Kidney epithelial cell (primary cell): ENCODE measurements at regions not wholly inside any gene's neighbourhood (a gene's known extent, or its start where the extent isn't known, plus 50 kb on each side); places are given as distances from the start of the nearest gene placed in this dataset.

Source experiments
- DNase-seq: peaks from one replicate; pipeline ENCODE4 v3.0.0-alpha.2; 2010; ENCODE audit warnings: low read depth
- H3K27me3 ChIP-seq: 2 replicates; pipeline ENCODE4 v1.6.0; 2011; ENCODE audit warnings: low read length; ENCODE audit not compliant: control insufficient read depth, insufficient read depth
- H3K36me3 ChIP-seq: 2 replicates; pipeline ENCODE4 v1.5.1; 2011; ENCODE audit warnings: low read length; ENCODE audit not compliant: control insufficient read depth, insufficient read depth
- H3K4me3 ChIP-seq: 2 replicates; pipeline ENCODE4 v1.5.1; 2011; ENCODE audit warnings: low read depth, mild to moderate bottlenecking, control low read depth, low read length
- CTCF ChIP-seq: IDR thresholded peaks from 2 replicates; pipeline ENCODE4 v1.5.1; 2011; ENCODE audit warnings: mild to moderate bottlenecking, moderate library complexity, low read length, control low read depth, inconsistent platforms; ENCODE audit not compliant: insufficient read depth, poor library complexity, severe bottlenecking

GRCh38 chr3:31181661-31182060 is 287.2 kb upstream of the GADL1 start:
- no peak overlapping the region for H3K4me3 ChIP-seq
- no peaks in the 10 kb centered on the region for H3K36me3 ChIP-seq
- no peaks in the 10 kb centered on the region for H3K27me3 ChIP-seq
- no peak for TF ChIP-seq CTCF
- no peak for DNase-seq

GRCh38 chr3:31182661-31183060 is 288.2 kb upstream of the GADL1 start:
- Histone ChIP-seq H3K27me3 (no peaks in the 10 kb centered on the region), H3K36me3 (no peaks in the 10 kb centered on the region), H3K4me3 (no peak overlapping the region)
- no peak for DNase-seq
- no peak for TF ChIP-seq CTCF

GRCh38 chr3:31184261-31185061 is 290.0 kb upstream of the GADL1 start:
- Histone ChIP-seq H3K36me3 (no peaks in the 10 kb centered on the region), H3K27me3 (no peaks in the 10 kb centered on the region), H3K4me3 (no peak overlapping the region)
- no peak for TF ChIP-seq CTCF
- DNase-seq = no peak

GRCh38 chr3:31185062-31185357 is 290.5 kb upstream of the GADL1 start:
- no peak overlapping the region for H3K4me3 ChIP-seq
- no peak for TF ChIP-seq CTCF
- H3K27me3 ChIP-seq = no peaks in the 10 kb centered on the region
- H3K36me3 ChIP-seq = no peaks in the 10 kb centered on the region
- no peak for DNase-seq

GRCh38 chr3:31186041-31186440 is 291.6 kb upstream of the GADL1 start:
- no peak for DNase-seq
- no peaks in the 10 kb centered on the region for H3K27me3 ChIP-seq
- H3K36me3 ChIP-seq = no peaks in the 10 kb centered on the region
- TF ChIP-seq CTCF = no peak
- H3K4me3 ChIP-seq = no peak overlapping the region

- H3K36me3 ChIP-seq = no peaks in the 10 kb centered on the region
- no peak for DNase-seq
- H3K27me3 ChIP-seq = no peaks in the 10 kb centered on the region
These were observed 292.9 kb upstream of the GADL1 start for GRCh38 chr3:31187380-31187779.

More at GRCh38 chr3:31187380-31187779, 292.9 kb upstream of the GADL1 start:
- no peak overlapping the region for H3K4me3 ChIP-seq
- TF ChIP-seq CTCF = no peak
